Prostate gland (tissue), 2 donors: ENCODE measurements at regions not wholly inside any gene's neighbourhood (a gene's known extent, or its start where the extent isn't known, plus 50 kb on each side); places are given as distances from the start of the nearest gene placed in this dataset.

Source experiments
- DNase-seq: peaks from one replicate; pipeline ENCODE4 v3.0.0-alpha.2; 2019; ENCODE audit warnings: low spot score
- H3K27ac ChIP-seq, 2 donors: fragments of 200-600 bp; sonication (generic); 2 replicates each; pipeline ENCODE4 v1.5.1; 2017 to 2019
- H3K27me3 ChIP-seq: fragments of 200-600 bp; sonication (generic); replicated peaks from 2 replicates; pipeline ENCODE4 v1.5.1; 2019; ENCODE audit not compliant: insufficient read depth
- H3K36me3 ChIP-seq, 2 donors: fragments of 200-600 bp; sonication (generic); 1 replicate in 1 of 2; 2 replicates in 1 of 2; pipeline versions ENCODE4 v1.5.1 to v1.8.1; 2017 to 2019
- H3K4me1 ChIP-seq: fragments of 200-600 bp; sonication (generic); replicated peaks from 2 replicates; pipeline ENCODE4 v1.5.1; 2019
- H3K4me3 ChIP-seq, 2 donors: fragments of 200-600 bp; sonication (generic); 2 replicates each; pipeline ENCODE4 v1.5.1; 2017 to 2019
- H3K9me3 ChIP-seq: fragments of 200-600 bp; sonication (generic); 2 replicates; pipeline ENCODE4 v1.5.1; 2017
- POLR2A ChIP-seq: fragments of 450-650 bp; IDR thresholded peaks from one replicate; pipeline ENCODE4 v1.6.1; 2016; ENCODE audit warnings: antibody characterized with exemption, mild to moderate bottlenecking
- POLR2AphosphoS5 ChIP-seq: sonication (generic); formaldehyde crosslinking; IDR thresholded peaks from one replicate; pipeline ENCODE4 v1.6.1; 2017; ENCODE audit warnings: antibody characterized with exemption
- WGBS: methylation state at CpG from one replicate; pipeline ENCODE4 v1.1.5; 2018; 5-methylcytosine and 5-hydroxymethylcytosine counted together
- intact Hi-C: fragments of 100-400 bp; cut with DNase I; formaldehyde crosslinking; loops from one replicate; pipeline ENCODE4 v1.14.2; 2022
- TF ChIP-seq, protein P1 (sequence below), 4 experiments: fragments of 200-600 bp in 2 of 4; fragments of 450-650 bp in 2 of 4; sonication (generic) in 2 of 4; IDR thresholded peaks; 1 replicate in 3 of 4; 2 replicates in 1 of 4; pipeline ENCODE4 v1.5.1; 2016 to 2019; ENCODE audit warnings: antibody characterized with exemption in 4 of 4, mild to moderate bottlenecking in 2 of 4, moderate library complexity in 2 of 4

DNA sequence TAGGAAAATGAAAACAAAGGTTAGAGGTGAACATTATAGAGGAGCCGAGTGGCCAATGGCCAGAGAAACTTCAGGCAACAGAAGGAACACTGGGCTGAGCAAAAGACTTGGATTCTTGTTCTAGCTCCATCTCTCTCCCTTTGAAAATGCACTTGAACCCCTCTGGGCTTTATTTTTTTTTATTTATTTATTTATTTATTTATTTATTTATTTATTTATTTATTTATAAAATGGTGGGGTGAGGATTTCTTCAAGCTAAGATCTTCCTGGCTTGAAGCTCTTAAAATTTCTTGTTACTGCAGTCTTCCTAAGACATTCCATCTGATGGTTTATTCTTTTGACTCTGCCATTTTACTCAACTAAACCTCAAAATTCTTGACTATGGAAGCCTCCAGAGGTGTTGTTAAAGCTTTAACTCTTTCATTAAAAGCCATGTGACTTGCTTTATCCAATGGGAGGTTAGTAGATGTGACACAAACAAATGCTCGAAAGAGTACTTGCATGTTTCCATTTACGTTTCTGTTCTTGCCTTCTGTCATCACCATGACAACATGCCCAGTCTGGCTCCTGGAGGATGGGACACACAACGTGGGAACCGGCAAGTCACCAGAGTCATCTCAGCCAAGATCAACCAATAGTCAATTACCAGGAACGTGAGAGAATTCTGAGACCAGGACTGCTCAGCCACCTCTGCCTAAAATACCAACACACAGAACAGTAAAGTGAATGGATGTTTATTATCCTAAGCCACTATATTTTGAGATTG, 325.2 kb upstream of the CTNNB1 start:
- no peak for DNase-seq
- no peak overlapping the region for H3K4me3 ChIP-seq
- H3K4me1 ChIP-seq: peaks cover 18% of the 10 kb centered on the region
- H3K27ac ChIP-seq: no peak overlapping the region
- intact Hi-C loops: no loop called here
- 88% methylated on average over 6 of the region's 6 CpGs for WGBS
- H3K27me3 ChIP-seq: no peaks in the 10 kb centered on the region
- no peaks in the 10 kb centered on the region for H3K9me3 ChIP-seq
- no peaks in the 10 kb centered on the region for H3K36me3 ChIP-seq
- no peak for TF ChIP-seq POLR2AphosphoS5
- TF ChIP-seq, protein P1, sequence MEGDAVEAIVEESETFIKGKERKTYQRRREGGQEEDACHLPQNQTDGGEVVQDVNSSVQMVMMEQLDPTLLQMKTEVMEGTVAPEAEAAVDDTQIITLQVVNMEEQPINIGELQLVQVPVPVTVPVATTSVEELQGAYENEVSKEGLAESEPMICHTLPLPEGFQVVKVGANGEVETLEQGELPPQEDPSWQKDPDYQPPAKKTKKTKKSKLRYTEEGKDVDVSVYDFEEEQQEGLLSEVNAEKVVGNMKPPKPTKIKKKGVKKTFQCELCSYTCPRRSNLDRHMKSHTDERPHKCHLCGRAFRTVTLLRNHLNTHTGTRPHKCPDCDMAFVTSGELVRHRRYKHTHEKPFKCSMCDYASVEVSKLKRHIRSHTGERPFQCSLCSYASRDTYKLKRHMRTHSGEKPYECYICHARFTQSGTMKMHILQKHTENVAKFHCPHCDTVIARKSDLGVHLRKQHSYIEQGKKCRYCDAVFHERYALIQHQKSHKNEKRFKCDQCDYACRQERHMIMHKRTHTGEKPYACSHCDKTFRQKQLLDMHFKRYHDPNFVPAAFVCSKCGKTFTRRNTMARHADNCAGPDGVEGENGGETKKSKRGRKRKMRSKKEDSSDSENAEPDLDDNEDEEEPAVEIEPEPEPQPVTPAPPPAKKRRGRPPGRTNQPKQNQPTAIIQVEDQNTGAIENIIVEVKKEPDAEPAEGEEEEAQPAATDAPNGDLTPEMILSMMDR (IDR thresholded peaks at IDR 0.05): no peak
- no peak for TF ChIP-seq POLR2A

DNA sequence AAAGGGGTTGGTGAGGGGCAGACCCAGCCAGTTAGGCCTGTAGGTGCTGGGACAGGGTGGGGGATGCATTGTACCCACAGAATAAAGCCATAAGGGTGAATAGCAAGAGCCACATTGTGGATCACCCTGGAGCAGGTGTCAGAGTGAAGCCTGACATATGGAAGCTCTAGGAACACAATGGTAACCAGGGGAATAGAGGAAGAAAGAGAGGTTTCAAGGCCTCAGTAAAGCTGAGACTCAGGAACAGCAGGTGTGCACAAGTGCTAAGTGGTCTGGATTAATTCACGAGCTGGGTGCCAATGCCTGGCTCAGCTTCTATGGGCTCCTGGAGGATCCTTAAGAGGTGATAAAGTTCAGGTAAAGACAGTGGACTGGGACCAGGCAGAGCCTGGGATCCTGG, 323.7 kb upstream of the CTNNB1 start:
- Histone ChIP-seq H3K9me3 (no peaks in the 10 kb centered on the region), H3K27ac (no peak overlapping the region)
- intact Hi-C loops: loop anchor here (5.0 kb wide), 1 partner anchor 97 kb away; no protein-coding TSS in a partner anchor

DNA sequence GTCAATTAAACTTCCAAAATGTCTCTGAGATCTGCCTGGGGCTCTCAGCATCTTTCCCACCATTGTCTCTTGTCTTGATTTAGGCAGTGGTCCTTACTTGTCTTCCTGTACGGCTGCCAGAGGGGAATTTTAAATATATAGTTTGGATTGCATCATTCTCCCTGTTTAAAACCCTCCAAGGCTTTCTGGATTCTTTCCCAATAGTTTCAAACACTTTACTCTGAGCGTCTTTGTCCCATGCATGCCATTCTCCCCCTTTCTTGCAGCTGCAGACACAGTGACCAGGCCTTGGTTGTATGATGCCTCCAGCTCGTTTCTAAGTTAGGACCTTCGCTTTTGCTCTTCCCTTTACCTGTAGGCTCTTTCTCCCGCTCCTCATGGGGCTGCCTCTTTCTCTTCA, 323.3 kb upstream of the CTNNB1 start:
- no peak for DNase-seq
- peaks cover 20% of the 10 kb centered on the region for H3K4me1 ChIP-seq
- intact Hi-C loops: loop anchor here (5.0 kb wide), 1 partner anchor 96 kb away; no protein-coding TSS in a partner anchor
- no peak overlapping the region for H3K4me3 ChIP-seq
- no peaks in the 10 kb centered on the region for H3K9me3 ChIP-seq
- WGBS: 73% methylated on average over 5 of the region's 5 CpGs
- H3K27ac ChIP-seq: no peak overlapping the region
- TF ChIP-seq, protein P1 (IDR thresholded peaks at IDR 0.05): no peak
- TF ChIP-seq POLR2AphosphoS5: no peak
- no peaks in the 10 kb centered on the region for H3K27me3 ChIP-seq
- H3K36me3 ChIP-seq: no peaks in the 10 kb centered on the region

More for the DNA sequence above, 323.7 kb upstream of the CTNNB1 start:
- Histone ChIP-seq H3K4me3 (no peak overlapping the region), H3K27me3 (no peaks in the 10 kb centered on the region), H3K36me3 (no peaks in the 10 kb centered on the region), H3K4me1 (peaks cover 20% of the 10 kb centered on the region)
- DNase-seq: no peak
- WGBS: 60% methylated on average over 1 of the region's 1 CpG
- TF ChIP-seq POLR2A: no peak
- TF ChIP-seq, protein P1 (IDR thresholded peaks at IDR 0.05): no peak
- TF ChIP-seq POLR2AphosphoS5: no peak

DNA sequence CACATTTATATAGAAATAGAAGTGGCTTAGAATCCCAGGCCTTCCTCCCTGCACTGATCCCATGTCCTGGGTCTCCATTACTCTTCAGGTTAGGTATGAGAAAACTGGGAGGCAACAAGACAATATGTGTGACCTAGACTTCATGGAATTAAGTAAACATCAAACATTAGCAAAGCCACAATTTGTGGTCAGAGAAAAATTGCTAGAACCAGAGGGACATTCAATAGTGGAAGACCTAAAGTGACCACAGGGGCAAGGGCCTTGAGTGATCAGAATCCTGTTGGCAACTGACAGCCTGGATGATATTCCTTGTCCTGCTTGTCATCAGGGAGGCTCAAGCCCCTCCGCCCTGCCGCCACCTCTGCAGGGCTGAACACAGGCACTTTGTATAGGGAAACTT, 322.8 kb upstream of the CTNNB1 start:
- no peaks in the 10 kb centered on the region for H3K9me3 ChIP-seq
- H3K4me3 ChIP-seq: no peak overlapping the region
- no peak overlapping the region for H3K27ac ChIP-seq
- intact Hi-C loops: loop anchor here (5.0 kb wide), 1 partner anchor 96 kb away; no protein-coding TSS in a partner anchor
- DNase-seq: no peak
- no peaks in the 10 kb centered on the region for H3K27me3 ChIP-seq
- H3K4me1 ChIP-seq: peaks cover 20% of the 10 kb centered on the region
- WGBS: 94% methylated on average over 2 of the region's 2 CpGs
- no peaks in the 10 kb centered on the region for H3K36me3 ChIP-seq
- TF ChIP-seq, protein P1 (IDR thresholded peaks at IDR 0.05): no peak
- no peak for TF ChIP-seq POLR2A
- TF ChIP-seq POLR2AphosphoS5: no peak
